Tibial nerve (tissue), 4 donors: ENCODE measurements at regions not wholly inside any gene's neighbourhood (a gene's known extent, or its start where the extent isn't known, plus 50 kb on each side); places are given as distances from the start of the nearest gene placed in this dataset.

Experiments used
- DNase-seq, 2 donors: peaks; one replicate each; pipeline ENCODE4 v3.0.0-alpha.2; 2019; ENCODE audit warnings: low spot score in 2 of 2
- H3K27ac ChIP-seq, 4 donors: fragments of 200-600 bp; sonication (generic) in 3 of 4; one replicate each; pipeline ENCODE4 v1.5.1; 2017 to 2019; ENCODE audit warnings: mild to moderate bottlenecking in 1 of 4
- H3K27me3 ChIP-seq, 2 donors: fragments of 200-600 bp; sonication (generic) in 1 of 2; one replicate each; pipeline versions ENCODE4 v1.5.1 to v1.6.0; 2017 to 2019
- H3K36me3 ChIP-seq, 3 donors: fragments of 200-600 bp; sonication (generic); one replicate each; pipeline ENCODE4 v1.5.1; 2018 to 2019
- H3K4me1 ChIP-seq, 4 donors: fragments of 200-600 bp; sonication (generic) in 3 of 4; one replicate each; pipeline ENCODE4 v1.5.1; 2017 to 2019
- H3K4me3 ChIP-seq, 4 donors: fragments of 200-600 bp; sonication (generic) in 3 of 4; one replicate each; pipeline ENCODE4 v1.5.1; 2017 to 2019; ENCODE audit warnings: mild to moderate bottlenecking in 1 of 4, moderate library complexity in 1 of 4
- H3K9me3 ChIP-seq, 4 donors: fragments of 200-600 bp; sonication (generic) in 3 of 4; one replicate each; pipeline ENCODE4 v1.5.1; 2017 to 2019
- CTCF ChIP-seq, 5 experiments: fragments of 200-600 bp in 3 of 5; fragments of 450-650 bp in 2 of 5; sonication (generic) in 3 of 5; IDR thresholded peaks; one replicate each; pipeline ENCODE4 v1.5.1; 2016 to 2019; ENCODE audit warnings: antibody characterized with exemption in 5 of 5, mild to moderate bottlenecking in 3 of 5, moderate library complexity in 2 of 5
- EP300 ChIP-seq, 2 donors: sonication (generic); formaldehyde crosslinking; IDR thresholded peaks; one replicate each; pipeline ENCODE4 v1.6.1; 2017; ENCODE audit warnings: antibody characterized with exemption in 2 of 2, mild to moderate bottlenecking in 1 of 2
- POLR2A ChIP-seq, 2 donors: fragments of 450-650 bp; IDR thresholded peaks; one replicate each; pipeline ENCODE4 v1.6.1; 2017; ENCODE audit warnings: antibody characterized with exemption in 2 of 2, mild to moderate bottlenecking in 2 of 2, moderate library complexity in 2 of 2
- WGBS, 2 donors: methylation state at CpG; one replicate each; pipeline ENCODE4 v1.1.5; 2018; 5-methylcytosine and 5-hydroxymethylcytosine counted together

GRCh38 chr5:72041654-72042053 is 65.6 kb upstream of the MAP1B start:
- Histone ChIP-seq H3K9me3 (no peaks in the 10 kb centered on the region), H3K27me3 (no peaks in the 10 kb centered on the region), H3K27ac (no peak overlapping the region), H3K4me3 (no peak overlapping the region), H3K36me3 (no peaks in the 10 kb centered on the region), H3K4me1 (no peaks in the 10 kb centered on the region)
- no peak for DNase-seq
- WGBS, 2 donors: 52 to 68% methylated on average over 2 of the region's 2 CpGs
- TF ChIP-seq EP300 (IDR thresholded peaks at IDR 0.05) (no peak), CTCF (IDR thresholded peaks at IDR 0.05) (no peak), POLR2A (IDR thresholded peaks at IDR 0.05) (no peak)

GRCh38 chr5:72042097-72042496 is 65.2 kb upstream of the MAP1B start:
- peaks cover 0 to 1% (median 0%) of the 10 kb centered on the region in 4 donors for H3K9me3 ChIP-seq
- no peak for TF ChIP-seq EP300 (IDR thresholded peaks at IDR 0.05)
- no peak for TF ChIP-seq POLR2A (IDR thresholded peaks at IDR 0.05)
- no peak for TF ChIP-seq CTCF (IDR thresholded peaks at IDR 0.05)
- H3K4me1 ChIP-seq: no peaks in the 10 kb centered on the region
- DNase-seq: no peak
- H3K27ac ChIP-seq: no peak overlapping the region
- no peak overlapping the region for H3K4me3 ChIP-seq
- H3K36me3 ChIP-seq: no peaks in the 10 kb centered on the region
- 39 to 48% methylated on average over 1 of the region's 1 CpG for WGBS, 2 donors
- no peaks in the 10 kb centered on the region for H3K27me3 ChIP-seq

- Histone ChIP-seq H3K27me3 (no peaks in the 10 kb centered on the region), H3K4me1 (no peaks in the 10 kb centered on the region), H3K27ac (no peak overlapping the region), H3K9me3 (peaks cover 0 to 9% (median 0%) of the 10 kb centered on the region in 4 donors), H3K36me3 (no peaks in the 10 kb centered on the region), H3K4me3 (no peak overlapping the region)
- no peak for DNase-seq
- no peak for TF ChIP-seq POLR2A (IDR thresholded peaks at IDR 0.05)
- no peak for TF ChIP-seq EP300 (IDR thresholded peaks at IDR 0.05)
- no peak for TF ChIP-seq CTCF (IDR thresholded peaks at IDR 0.05)
- 32 to 46% methylated on average over 1 of the region's 1 CpG for WGBS, 2 donors
Observed at GRCh38 chr5:72045692-72046091, 61.6 kb upstream of the MAP1B start.

GRCh38 chr5:72046106-72046505 is 61.2 kb upstream of the MAP1B start:
- Histone ChIP-seq H3K4me3 (no peak overlapping the region), H3K36me3 (no peaks in the 10 kb centered on the region), H3K27ac (no peak overlapping the region), H3K4me1 (no peaks in the 10 kb centered on the region), H3K27me3 (no peaks in the 10 kb centered on the region), H3K9me3 (peaks cover 0 to 9% (median 0%) of the 10 kb centered on the region in 4 donors)
- 70 to 73% methylated on average over 1 of the region's 1 CpG for WGBS, 2 donors
- no peak for DNase-seq
- TF ChIP-seq POLR2A (IDR thresholded peaks at IDR 0.05) (no peak), EP300 (IDR thresholded peaks at IDR 0.05) (no peak)

- no peaks in the 10 kb centered on the region for H3K36me3 ChIP-seq
- no peaks in the 10 kb centered on the region for H3K4me1 ChIP-seq
- TF ChIP-seq CTCF (IDR thresholded peaks at IDR 0.05) (no peak), EP300 (IDR thresholded peaks at IDR 0.05) (no peak), POLR2A (IDR thresholded peaks at IDR 0.05) (no peak)
- H3K9me3 ChIP-seq: no peaks in the 10 kb centered on the region
- no peak overlapping the region for H3K27ac ChIP-seq
- H3K27me3 ChIP-seq: no peaks in the 10 kb centered on the region
- WGBS, 2 donors: 82 to 91% methylated on average over 1 of the region's 1 CpG
- DNase-seq: no peak
- H3K4me3 ChIP-seq: no peak overlapping the region
Observed at GRCh38 chr5:72055636-72056035, 51.6 kb upstream of the MAP1B start.
